Hematopoietic multipotent progenitor cell treated with erythropoietin and hydrocortisone succinate and interleukin-3 and kit ligand, for 4 days (in vitro differentiated cells): ENCODE measurements at regions not wholly inside any gene's neighbourhood (a gene's known extent, or its start where the extent isn't known, plus 50 kb on each side); places are given as distances from the start of the nearest gene placed in this dataset.

Experiments
- DNase-seq: peaks from one replicate; pipeline ENCODE4 v3.0.0-alpha.2; 2015

GRCh38 chr13:24012648-24013047 lies 115.3 kb upstream of the C1QTNF9B start:
- no peak for DNase-seq

GRCh38 chr13:24013189-24013588 lies 115.9 kb upstream of the C1QTNF9B start:
- DNase-seq: no peak

GRCh38 chr13:24016046-24016445 lies 118.7 kb upstream of the C1QTNF9B start:
- DNase-seq: no peak

GRCh38 chr13:24022568-24022967 lies 125.3 kb upstream of the C1QTNF9B start:
- DNase-seq: no peak

GRCh38 chr13:24023073-24023472 lies 125.8 kb upstream of the C1QTNF9B start:
- DNase-seq: no peak

- DNase-seq: no peak
These were observed 130.2 kb upstream of the C1QTNF9B start for GRCh38 chr13:24027494-24027893.

GRCh38 chr13:24032252-24032651 lies 128.3 kb upstream of the SPATA13 start:
- DNase-seq: no peak

- no peak for DNase-seq
These were observed 127.8 kb upstream of the SPATA13 start for GRCh38 chr13:24032674-24033073.

- DNase-seq: no peak
These were observed 126.8 kb upstream of the SPATA13 start for GRCh38 chr13:24033527-24034302.

GRCh38 chr13:24035411-24035810 lies 125.1 kb upstream of the SPATA13 start:
- no peak for DNase-seq

- no peak for DNase-seq
These were observed 124.4 kb upstream of the SPATA13 start for GRCh38 chr13:24036115-24036514.

- peak; percentile 58 for DNase-seq
These were observed 122.1 kb upstream of the SPATA13 start for GRCh38 chr13:24038405-24038804.

- DNase-seq: no peak
These were observed 121.6 kb upstream of the SPATA13 start for GRCh38 chr13:24038841-24039330.

- no peak for DNase-seq
These were observed 120.7 kb upstream of the SPATA13 start for GRCh38 chr13:24039621-24040475.

GRCh38 chr13:24040835-24041234 lies 119.7 kb upstream of the SPATA13 start:
- DNase-seq: peak; percentile 41

GRCh38 chr13:24041651-24042225 lies 118.8 kb upstream of the SPATA13 start:
- DNase-seq: no peak

GRCh38 chr13:24042710-24043440 lies 117.6 kb upstream of the SPATA13 start:
- no peak for DNase-seq

- DNase-seq: no peak
These were observed 116.8 kb upstream of the SPATA13 start for GRCh38 chr13:24043590-24044350.

GRCh38 chr13:24045597-24045996 lies 114.9 kb upstream of the SPATA13 start:
- no peak for DNase-seq

GRCh38 chr13:24050292-24050711 lies 110.2 kb upstream of the SPATA13 start:
- no peak for DNase-seq

- DNase-seq: no peak
These were observed 109.5 kb upstream of the SPATA13 start for GRCh38 chr13:24050796-24051715.
